Inflammatory macrophage (primary cell): ENCODE measurements at regions not wholly inside any gene's neighbourhood (a gene's known extent, or its start where the extent isn't known, plus 50 kb on each side); places are given as distances from the start of the nearest gene placed in this dataset.
"Not testable (repeated sequence)": the region's sequence is repeated elsewhere in the genome, so short reads cannot be mapped to it uniquely, and the experiment has no call there.

Experiments
- DNase-seq, 2 donors: peaks; one replicate each; pipeline ENCODE4 v3.0.0-alpha.2; 2020 to 2022

GRCh38 chr2:2922156-2922555 is 455.5 kb downstream of the EIPR1 start:
- no peak for DNase-seq

GRCh38 chr2:2921011-2921720 is 456.5 kb downstream of the EIPR1 start:
- DNase-seq, result no peak

- DNase-seq, result no peak
Measured at GRCh38 chr2:2919574-2920365, 457.8 kb downstream of the EIPR1 start.

GRCh38 chr2:2919026-2919425 is 458.6 kb downstream of the EIPR1 start:
- no peak for DNase-seq

GRCh38 chr2:2916621-2917020 is 461.0 kb downstream of the EIPR1 start:
- no peak for DNase-seq

GRCh38 chr2:2914252-2914651 is 463.4 kb downstream of the EIPR1 start:
- DNase-seq, result no peak

GRCh38 chr2:2913601-2914120 is 464.0 kb downstream of the EIPR1 start:
- no peak for DNase-seq

GRCh38 chr2:2912731-2913130 is 464.9 kb downstream of the EIPR1 start:
- DNase-seq, result no peak

GRCh38 chr2:2912293-2912692 is 465.3 kb downstream of the EIPR1 start:
- DNase-seq, result no peak

GRCh38 chr2:2910259-2910658 is 467.4 kb downstream of the EIPR1 start:
- DNase-seq, result no peak

- no peak for DNase-seq
Measured at GRCh38 chr2:2909086-2910035, 468.3 kb downstream of the EIPR1 start.

- no peak for DNase-seq
Measured at GRCh38 chr2:2906091-2906490, 471.5 kb downstream of the EIPR1 start.

- no peak for DNase-seq
Measured at GRCh38 chr2:2904721-2905350, 472.8 kb downstream of the EIPR1 start.

GRCh38 chr2:2902547-2903281 is 474.9 kb downstream of the EIPR1 start:
- no peak for DNase-seq

- DNase-seq, result no peak
Measured at GRCh38 chr2:2901384-2902345, 476.0 kb downstream of the EIPR1 start.

- DNase-seq, result no peak
Measured at GRCh38 chr2:2899826-2900225, 477.8 kb downstream of the EIPR1 start.

- DNase-seq, result no peak
Measured at GRCh38 chr2:2898744-2899143, 478.9 kb downstream of the EIPR1 start.

GRCh38 chr2:2896643-2897042 is 481.0 kb downstream of the EIPR1 start:
- no peak for DNase-seq

GRCh38 chr2:2896011-2896410 is 481.6 kb downstream of the EIPR1 start:
- no peak for DNase-seq

- DNase-seq, result not testable (repeated sequence)
Measured at GRCh38 chr2:2894011-2894410, 483.6 kb downstream of the EIPR1 start.
